ENCODE measurements at regions not wholly inside any gene's neighbourhood (a gene's known extent, or its start where the extent isn't known, plus 50 kb on each side); places are given as distances from the start of the nearest gene placed in this dataset.

GRCh38 chr15:85927931-85928537 is 133.3 kb upstream of the KLHL25 start:
- Histone ChIP-seq H3K4me1 (no peaks in the 10 kb centered on the region), H3K4me3 (no peak overlapping the region), H3K27me3 (no peaks in the 10 kb centered on the region), H3K27ac (no peak overlapping the region), H3K36me3 (no peaks in the 10 kb centered on the region), H3K9me3 (no peaks in the 10 kb centered on the region)
- intact Hi-C loops (cut with DNase I): no loop called here
- no peak for ATAC-seq
- no peak for DNase-seq
- WGBS (ENCODE audit: insufficient coverage, low coverage, low lambda C conversion rate, missing lambda C conversion rate): 28% methylated on average over 2 of the region's 2 CpGs
- TF ChIP-seq CTCF (IDR thresholded peaks at IDR 0.05) (no peak), POLR2A (IDR thresholded peaks at IDR 0.05) (no peak)

- no peaks in the 10 kb centered on the region for H3K4me1 ChIP-seq
- H3K27ac ChIP-seq: no peak overlapping the region
- H3K9me3 ChIP-seq: no peaks in the 10 kb centered on the region
- WGBS (ENCODE audit: insufficient coverage, low coverage, low lambda C conversion rate, missing lambda C conversion rate): 91% methylated on average over 1 of the region's 1 CpG
- no peaks in the 10 kb centered on the region for H3K36me3 ChIP-seq
- ATAC-seq: no peak
- intact Hi-C loops (cut with DNase I): no loop called here
- TF ChIP-seq CTCF (IDR thresholded peaks at IDR 0.05): no peak
- TF ChIP-seq POLR2A (IDR thresholded peaks at IDR 0.05): no peak
- H3K4me3 ChIP-seq: no peak overlapping the region
- no peak for DNase-seq
- no peaks in the 10 kb centered on the region for H3K27me3 ChIP-seq
These were observed 135.1 kb upstream of the KLHL25 start for GRCh38 chr15:85929786-85930185.

GRCh38 chr15:85932391-85932790 is 137.7 kb upstream of the KLHL25 start:
- no peaks in the 10 kb centered on the region for H3K27me3 ChIP-seq
- no peaks in the 10 kb centered on the region for H3K9me3 ChIP-seq
- intact Hi-C loops (cut with DNase I): no loop called here
- DNase-seq (no peak), ATAC-seq (no peak)
- H3K36me3 ChIP-seq: no peaks in the 10 kb centered on the region
- H3K4me1 ChIP-seq: no peaks in the 10 kb centered on the region
- no peak overlapping the region for H3K27ac ChIP-seq
- no peak overlapping the region for H3K4me3 ChIP-seq
- 100% methylated on average over 1 of the region's 1 CpG for WGBS (ENCODE audit: insufficient coverage, low coverage, low lambda C conversion rate, missing lambda C conversion rate)
- no peak for TF ChIP-seq CTCF (IDR thresholded peaks at IDR 0.05)
- TF ChIP-seq POLR2A (IDR thresholded peaks at IDR 0.05): no peak

- ATAC-seq (no peak), DNase-seq (no peak)
- H3K27me3 ChIP-seq: no peaks in the 10 kb centered on the region
- WGBS (ENCODE audit: insufficient coverage, low coverage, low lambda C conversion rate, missing lambda C conversion rate): 36% methylated on average over 2 of the region's 2 CpGs
- no peak overlapping the region for H3K4me3 ChIP-seq
- no peaks in the 10 kb centered on the region for H3K9me3 ChIP-seq
- H3K36me3 ChIP-seq: no peaks in the 10 kb centered on the region
- TF ChIP-seq CTCF (IDR thresholded peaks at IDR 0.05) (no peak), POLR2A (IDR thresholded peaks at IDR 0.05) (no peak)
- H3K4me1 ChIP-seq: no peaks in the 10 kb centered on the region
- no peak overlapping the region for H3K27ac ChIP-seq
- intact Hi-C loops (cut with DNase I): no loop called here
These were observed 140.0 kb upstream of the KLHL25 start for GRCh38 chr15:85934691-85935090.

- no peaks in the 10 kb centered on the region for H3K4me1 ChIP-seq
- intact Hi-C loops (cut with DNase I): no loop called here
- no peak overlapping the region for H3K4me3 ChIP-seq
- WGBS (ENCODE audit: insufficient coverage, low coverage, low lambda C conversion rate, missing lambda C conversion rate): 73% methylated on average over 3 of the region's 6 CpGs
- H3K27me3 ChIP-seq: no peaks in the 10 kb centered on the region
- TF ChIP-seq POLR2A (IDR thresholded peaks at IDR 0.05) (no peak), CTCF (IDR thresholded peaks at IDR 0.05) (no peak)
- H3K27ac ChIP-seq: no peak overlapping the region
- ATAC-seq: no peak
- H3K36me3 ChIP-seq: no peaks in the 10 kb centered on the region
- DNase-seq: no peak
- no peaks in the 10 kb centered on the region for H3K9me3 ChIP-seq
These were observed 140.5 kb upstream of the KLHL25 start for GRCh38 chr15:85935182-85935581.

Data from right lobe of liver (tissue), 6 donors.